GM10266 (cell line): ENCODE measurements at regions not wholly inside any gene's neighbourhood (a gene's known extent, or its start where the extent isn't known, plus 50 kb on each side); places are given as distances from the start of the nearest gene placed in this dataset.
"Not testable (repeated sequence)": the region's sequence is repeated elsewhere in the genome, so short reads cannot be mapped to it uniquely, and the experiment has no call there.

Experiments used
- DNase-seq: peaks from one replicate; pipeline ENCODE4 v3.0.0; 2012; ENCODE audit errors: extremely low spot score
- TF ChIP-seq, protein P1 (sequence below): IDR thresholded peaks from 2 replicates; pipeline ENCODE4 v1.5.1; 2012; ENCODE audit warnings: mild to moderate bottlenecking, low read depth; ENCODE audit not compliant: control insufficient read depth, insufficient read depth; ENCODE audit errors: missing control alignments

DNA sequence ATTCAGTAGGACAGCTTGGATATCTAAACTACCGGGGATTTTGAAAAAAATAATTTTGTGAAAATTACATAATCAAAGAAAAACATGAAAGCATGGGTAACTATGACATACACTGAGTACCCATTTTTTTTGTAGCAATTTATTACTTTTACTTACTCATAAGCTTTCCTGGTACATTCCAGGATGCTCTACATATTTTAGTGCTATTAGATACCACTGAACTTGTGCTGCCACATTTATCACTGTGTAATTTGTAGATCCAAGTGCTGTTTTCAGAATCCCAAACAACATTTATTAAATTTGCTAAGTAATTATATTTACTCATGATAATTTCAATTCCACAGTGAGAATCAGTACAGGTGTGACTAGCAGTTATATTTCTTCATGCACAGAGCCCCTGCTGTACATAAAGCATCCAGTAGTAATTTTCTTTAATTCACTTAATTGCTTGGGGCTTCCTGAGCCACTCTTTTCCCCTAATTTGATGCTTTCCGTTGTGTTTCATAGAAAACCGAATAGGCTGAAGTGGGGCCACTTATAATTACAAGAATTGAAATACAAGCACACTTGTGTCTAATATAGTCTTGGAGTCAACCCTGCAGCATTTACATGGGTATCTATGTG, 2254.4 kb downstream of the ARAP2 start:
- no peak for DNase-seq
- TF ChIP-seq, protein P1, sequence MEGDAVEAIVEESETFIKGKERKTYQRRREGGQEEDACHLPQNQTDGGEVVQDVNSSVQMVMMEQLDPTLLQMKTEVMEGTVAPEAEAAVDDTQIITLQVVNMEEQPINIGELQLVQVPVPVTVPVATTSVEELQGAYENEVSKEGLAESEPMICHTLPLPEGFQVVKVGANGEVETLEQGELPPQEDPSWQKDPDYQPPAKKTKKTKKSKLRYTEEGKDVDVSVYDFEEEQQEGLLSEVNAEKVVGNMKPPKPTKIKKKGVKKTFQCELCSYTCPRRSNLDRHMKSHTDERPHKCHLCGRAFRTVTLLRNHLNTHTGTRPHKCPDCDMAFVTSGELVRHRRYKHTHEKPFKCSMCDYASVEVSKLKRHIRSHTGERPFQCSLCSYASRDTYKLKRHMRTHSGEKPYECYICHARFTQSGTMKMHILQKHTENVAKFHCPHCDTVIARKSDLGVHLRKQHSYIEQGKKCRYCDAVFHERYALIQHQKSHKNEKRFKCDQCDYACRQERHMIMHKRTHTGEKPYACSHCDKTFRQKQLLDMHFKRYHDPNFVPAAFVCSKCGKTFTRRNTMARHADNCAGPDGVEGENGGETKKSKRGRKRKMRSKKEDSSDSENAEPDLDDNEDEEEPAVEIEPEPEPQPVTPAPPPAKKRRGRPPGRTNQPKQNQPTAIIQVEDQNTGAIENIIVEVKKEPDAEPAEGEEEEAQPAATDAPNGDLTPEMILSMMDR = no peak

DNA sequence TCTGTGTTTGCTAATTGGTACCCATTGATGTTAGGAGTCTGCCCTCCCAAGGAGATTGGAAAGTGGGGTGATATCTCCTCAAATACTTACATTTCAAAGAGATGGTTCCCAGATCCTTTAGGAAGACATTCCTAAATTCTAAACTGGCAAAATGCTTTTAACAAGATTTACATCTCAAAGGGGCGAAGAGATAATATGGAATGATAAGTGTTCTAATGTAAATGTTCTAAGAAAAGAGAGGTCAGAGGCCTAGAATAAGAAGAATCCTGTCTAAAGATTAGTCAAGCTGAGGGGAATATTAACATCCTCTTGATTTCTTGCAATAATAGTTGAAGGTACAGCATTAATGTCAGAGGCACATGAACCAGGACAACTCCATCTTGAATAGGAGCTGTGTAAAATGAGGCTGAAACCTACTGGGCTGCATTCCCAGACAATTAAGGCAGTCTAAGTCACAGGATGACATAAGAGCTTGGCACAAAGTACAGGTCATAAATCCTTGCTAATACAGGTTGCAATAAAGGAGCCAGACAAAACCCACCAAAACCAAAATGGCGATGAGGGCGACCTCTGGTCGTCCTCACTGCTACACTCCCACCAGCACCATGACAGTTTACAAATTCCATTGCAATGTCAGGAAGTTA, 2248.1 kb downstream of the ARAP2 start:
- TF ChIP-seq, protein P1 = no peak
- no peak for DNase-seq

DNA sequence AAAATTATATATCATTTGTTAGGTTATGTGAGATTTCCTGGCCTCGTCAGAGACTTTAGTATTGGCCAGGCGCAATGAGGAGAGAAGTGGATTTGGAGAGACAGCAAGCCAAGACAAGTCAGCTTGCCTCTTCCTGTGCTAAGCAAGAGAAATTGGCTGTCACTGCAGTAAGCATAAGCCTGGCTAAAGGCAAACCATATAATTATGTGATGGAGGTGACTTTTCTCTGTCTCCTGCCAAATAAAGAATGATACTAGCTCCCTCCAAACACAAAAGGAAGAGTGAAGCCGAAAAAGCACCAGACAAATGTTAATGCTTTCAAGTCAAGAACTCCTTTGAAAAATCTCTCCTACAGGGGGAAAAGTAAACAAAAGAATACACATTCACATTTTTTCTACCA, 2246.0 kb downstream of the ARAP2 start:
- DNase-seq = no peak
- TF ChIP-seq, protein P1 = no peak

DNA sequence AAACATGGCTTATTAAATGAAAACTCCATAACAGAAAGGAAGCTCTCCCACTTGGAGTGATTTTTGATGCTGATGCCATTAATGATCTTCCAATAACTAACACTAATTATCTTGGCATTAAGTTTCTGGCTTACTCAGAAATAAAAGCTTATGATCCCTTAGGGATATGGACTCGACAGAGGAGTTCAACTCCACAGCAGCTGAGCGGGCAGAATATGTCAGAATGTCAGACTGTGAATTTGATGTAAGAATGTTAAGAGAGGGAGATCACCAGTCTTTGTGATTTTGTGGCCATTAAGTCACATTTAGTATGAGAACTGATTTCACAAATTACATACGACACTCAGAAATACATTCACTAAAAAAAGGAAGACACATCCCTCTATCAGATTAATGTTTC, 2244.0 kb downstream of the ARAP2 start:
- TF ChIP-seq, protein P1 = no peak
- no peak for DNase-seq

DNA sequence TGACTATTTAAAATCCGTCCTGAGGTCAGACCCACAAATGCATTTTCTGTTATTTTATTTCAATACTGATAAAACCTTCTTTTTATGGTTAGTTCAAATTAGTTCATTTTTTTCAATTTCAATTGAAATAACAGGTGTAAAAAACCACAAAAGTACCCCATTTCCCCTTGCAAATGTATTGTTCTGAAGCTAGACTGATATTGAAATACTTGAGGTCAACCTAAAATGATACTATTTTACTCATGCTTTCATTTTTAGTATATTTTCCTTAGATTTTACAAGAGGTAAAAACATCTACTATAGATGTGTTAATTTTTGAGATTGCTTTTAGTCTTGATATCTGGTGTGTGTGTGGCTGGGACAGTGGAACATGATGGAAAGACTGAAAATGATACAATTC, 2237.8 kb downstream of the ARAP2 start:
- DNase-seq = not testable (repeated sequence)

DNA sequence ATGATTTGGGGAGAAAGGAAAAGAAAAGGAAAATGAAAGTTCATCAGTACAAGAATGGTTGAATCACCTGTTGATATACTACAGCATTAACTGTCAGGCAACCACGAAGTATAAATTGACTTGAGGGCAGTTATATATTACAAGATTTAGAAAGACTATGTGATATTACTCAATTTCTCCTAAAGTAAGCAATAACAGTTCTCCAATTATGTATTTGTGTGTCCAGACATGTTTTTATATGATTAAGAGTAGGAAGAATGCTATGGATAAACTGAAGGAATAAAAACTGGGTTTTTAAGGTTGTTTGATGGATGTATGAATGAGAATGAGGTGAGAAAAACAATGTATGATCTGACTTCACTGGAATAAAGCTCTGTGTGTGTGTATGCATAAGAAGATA, 2234.4 kb downstream of the ARAP2 start:
- no peak for DNase-seq
- TF ChIP-seq, protein P1 = no peak

DNA sequence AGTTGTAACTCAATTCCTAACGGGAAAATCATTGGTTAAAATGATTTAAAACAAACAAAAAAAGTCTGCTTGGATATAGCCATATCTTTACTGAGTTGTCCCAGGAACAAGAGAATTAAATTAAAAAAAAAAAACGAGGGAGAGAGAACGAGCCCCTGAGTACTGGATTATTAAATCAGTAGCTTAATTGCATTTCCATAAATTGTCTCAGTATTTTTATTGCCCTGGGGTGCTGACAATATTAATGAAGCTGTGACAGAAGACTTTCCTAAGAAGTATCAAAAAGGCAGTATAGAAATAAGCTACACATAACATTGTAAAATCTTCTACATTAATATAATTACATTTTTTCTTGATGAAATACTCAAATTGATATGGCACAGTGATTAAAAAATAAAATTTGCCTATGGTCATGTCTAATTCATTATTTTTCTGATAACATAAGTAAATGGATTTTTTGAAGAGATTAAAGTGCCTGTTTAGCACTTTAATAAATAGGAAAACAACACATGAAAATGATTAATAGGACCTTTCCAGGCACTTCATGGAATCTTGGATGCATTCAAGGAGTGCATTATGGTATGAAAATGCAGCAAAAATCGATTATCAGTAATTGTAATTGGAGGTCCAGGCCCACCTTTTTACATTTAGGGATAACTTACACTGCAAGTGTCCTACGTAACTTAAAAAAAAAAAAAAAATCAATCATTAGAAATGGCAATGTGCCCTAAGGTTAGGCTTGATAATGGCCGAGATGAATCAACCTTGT, 2233.4 kb downstream of the ARAP2 start:
- TF ChIP-seq, protein P1 = no peak
- DNase-seq = no peak
